ENCODE measurements at regions not wholly inside any gene's neighbourhood (a gene's known extent, or its start where the extent isn't known, plus 50 kb on each side); places are given as distances from the start of the nearest gene placed in this dataset.

GRCh38 chrX:28303486-28303885, 283.8 kb upstream of the IL1RAPL1 start:
- H3K27me3 ChIP-seq = no peaks in the 10 kb centered on the region
- intact Hi-C loops (cut with DNase I) = no loop called here
- H3K9me3 ChIP-seq = peaks cover 0 to 5% (median 0%) of the 10 kb centered on the region in 11 donors
- ATAC-seq = no peak
- TF ChIP-seq CTCF (IDR thresholded peaks at IDR 0.05) = no peak
- no peaks in the 10 kb centered on the region for H3K4me1 ChIP-seq
- no peak overlapping the region for H3K4me3 ChIP-seq
- WGBS, 2 donors = 35 to 39% methylated on average over 2 of the region's 2 CpGs
- DNase-seq = no peak
- no peaks in the 10 kb centered on the region for H3K36me3 ChIP-seq
- no peak overlapping the region for H3K27ac ChIP-seq

GRCh38 chrX:28278726-28279125, 297.5 kb upstream of the DCAF8L1 start:
- DNase-seq (no peak), ATAC-seq (no peak)
- intact Hi-C loops (cut with DNase I) = no loop called here
- Histone ChIP-seq H3K27me3 (no peaks in the 10 kb centered on the region), H3K4me3 (no peak overlapping the region), H3K9me3 (peaks cover 0 to 7% (median 0%) of the 10 kb centered on the region in 11 donors), H3K27ac (no peak overlapping the region), H3K4me1 (no peaks in the 10 kb centered on the region), H3K36me3 (no peaks in the 10 kb centered on the region)
- no peak for TF ChIP-seq CTCF (IDR thresholded peaks at IDR 0.05)
- whole genome bisulfite sequencing, 2 donors = 85 to 100% methylated on average over 1 of the region's 1 CpG

- H3K36me3 ChIP-seq = no peaks in the 10 kb centered on the region
- H3K27me3 ChIP-seq = no peaks in the 10 kb centered on the region
- H3K27ac ChIP-seq = no peak overlapping the region
- TF ChIP-seq CTCF (IDR thresholded peaks at IDR 0.05) = no peak
- H3K4me1 ChIP-seq = no peaks in the 10 kb centered on the region
- intact Hi-C loops (cut with DNase I) = no loop called here
- 43% methylated on average over 4 of the region's 4 CpGs for WGBS, 2 donors
- DNase-seq (no peak), ATAC-seq (no peak)
- H3K9me3 ChIP-seq = peaks cover 0 to 7% (median 0%) of the 10 kb centered on the region in 11 donors
- H3K4me3 ChIP-seq = no peak overlapping the region
Observed at GRCh38 chrX:28278251-28278650, 297.0 kb upstream of the DCAF8L1 start.

GRCh38 chrX:28273736-28274135, 292.5 kb upstream of the DCAF8L1 start:
- intact Hi-C loops (cut with DNase I) = no loop called here
- Histone ChIP-seq H3K36me3 (no peaks in the 10 kb centered on the region), H3K27ac (no peak overlapping the region), H3K9me3 (peaks cover 0 to 2% (median 0%) of the 10 kb centered on the region in 11 donors), H3K4me1 (no peaks in the 10 kb centered on the region), H3K4me3 (no peak overlapping the region), H3K27me3 (no peaks in the 10 kb centered on the region)
- ATAC-seq = peak in 1 of 8 donors; percentile 33
- DNase-seq = no peak
- no peak for TF ChIP-seq CTCF (IDR thresholded peaks at IDR 0.05)
- 36 to 48% methylated on average over 3 of the region's 3 CpGs for WGBS, 2 donors

All from heart right ventricle (tissue), 16 donors.